ENCODE measurements at regions not wholly inside any gene's neighbourhood (a gene's known extent, or its start where the extent isn't known, plus 50 kb on each side); places are given as distances from the start of the nearest gene placed in this dataset.

GRCh38 chr2:149841396-149841795 is 253.8 kb upstream of the MMADHC start:
- H3K36me3 Mint-ChIP-seq (ENCODE audit: low read depth), result no peaks in the 10 kb centered on the region
- intact Hi-C loops (cut with micrococcal nuclease), result no loop called here
- no peak overlapping the region for H3K4me3 Mint-ChIP-seq
- DNase-seq (ENCODE audit: low spot score), result no peak
- peaks cover 6% of the 10 kb centered on the region for H3K9me3 Mint-ChIP-seq
- no peaks in the 10 kb centered on the region for H3K4me1 Mint-ChIP-seq (ENCODE audit: low read depth)
- no peak overlapping the region for H3K27ac Mint-ChIP-seq
- no peaks in the 10 kb centered on the region for H3K27me3 Mint-ChIP-seq (ENCODE audit: insufficient read depth)

GRCh38 chr2:149832324-149832723 is 244.7 kb upstream of the MMADHC start:
- no peak for DNase-seq (ENCODE audit: low spot score)
- Mint-ChIP-seq H3K27me3 (ENCODE audit: insufficient read depth) (no peaks in the 10 kb centered on the region), H3K4me1 (ENCODE audit: low read depth) (no peaks in the 10 kb centered on the region), H3K4me3 (no peak overlapping the region), H3K9me3 (peaks cover 4% of the 10 kb centered on the region), H3K36me3 (ENCODE audit: low read depth) (no peaks in the 10 kb centered on the region), H3K27ac (no peak overlapping the region)
- intact Hi-C loops (cut with micrococcal nuclease), result no loop called here

- no peak for DNase-seq (ENCODE audit: low spot score)
- no peaks in the 10 kb centered on the region for H3K4me1 Mint-ChIP-seq (ENCODE audit: low read depth)
Measured at GRCh38 chr2:149828520-149829210, 241.1 kb upstream of the MMADHC start.

GRCh38 chr2:149827585-149828126 is 240.1 kb upstream of the MMADHC start:
- H3K4me3 Mint-ChIP-seq, result no peak overlapping the region
- H3K36me3 Mint-ChIP-seq (ENCODE audit: low read depth), result no peaks in the 10 kb centered on the region
- H3K9me3 Mint-ChIP-seq, result no peaks in the 10 kb centered on the region
- no peaks in the 10 kb centered on the region for H3K4me1 Mint-ChIP-seq (ENCODE audit: low read depth)
- no peaks in the 10 kb centered on the region for H3K27me3 Mint-ChIP-seq (ENCODE audit: insufficient read depth)
- DNase-seq (ENCODE audit: low spot score), result no peak
- intact Hi-C loops (cut with micrococcal nuclease), result no loop called here
- no peak overlapping the region for H3K27ac Mint-ChIP-seq

More at GRCh38 chr2:149828520-149829210, 241.1 kb upstream of the MMADHC start:
- no peaks in the 10 kb centered on the region for H3K36me3 Mint-ChIP-seq (ENCODE audit: low read depth)
- H3K4me3 Mint-ChIP-seq, result no peak overlapping the region
- H3K27ac Mint-ChIP-seq, result no peak overlapping the region
- intact Hi-C loops (cut with micrococcal nuclease), result no loop called here
- H3K9me3 Mint-ChIP-seq, result no peaks in the 10 kb centered on the region
- no peaks in the 10 kb centered on the region for H3K27me3 Mint-ChIP-seq (ENCODE audit: insufficient read depth)

- no peak overlapping the region for H3K27ac Mint-ChIP-seq
- H3K9me3 Mint-ChIP-seq, result no peaks in the 10 kb centered on the region
- no peak for DNase-seq (ENCODE audit: low spot score)
- intact Hi-C loops (cut with micrococcal nuclease), result no loop called here
- no peaks in the 10 kb centered on the region for H3K27me3 Mint-ChIP-seq (ENCODE audit: insufficient read depth)
- H3K4me1 Mint-ChIP-seq (ENCODE audit: low read depth), result no peaks in the 10 kb centered on the region
- H3K36me3 Mint-ChIP-seq (ENCODE audit: low read depth), result no peaks in the 10 kb centered on the region
- no peak overlapping the region for H3K4me3 Mint-ChIP-seq
Measured at GRCh38 chr2:149826471-149827125, 239.0 kb upstream of the MMADHC start.

GRCh38 chr2:149825473-149825872 is 237.9 kb upstream of the MMADHC start:
- Mint-ChIP-seq H3K4me3 (no peak overlapping the region), H3K36me3 (ENCODE audit: low read depth) (no peaks in the 10 kb centered on the region), H3K27ac (no peak overlapping the region), H3K4me1 (ENCODE audit: low read depth) (no peaks in the 10 kb centered on the region), H3K9me3 (no peaks in the 10 kb centered on the region), H3K27me3 (ENCODE audit: insufficient read depth) (no peaks in the 10 kb centered on the region)
- intact Hi-C loops (cut with micrococcal nuclease), result no loop called here
- DNase-seq (ENCODE audit: low spot score), result no peak

- no peaks in the 10 kb centered on the region for H3K27me3 Mint-ChIP-seq (ENCODE audit: insufficient read depth)
- H3K4me3 Mint-ChIP-seq, result no peak overlapping the region
- DNase-seq (ENCODE audit: low spot score), result no peak
- H3K9me3 Mint-ChIP-seq, result no peaks in the 10 kb centered on the region
- no peak overlapping the region for H3K27ac Mint-ChIP-seq
- no peaks in the 10 kb centered on the region for H3K36me3 Mint-ChIP-seq (ENCODE audit: low read depth)
- H3K4me1 Mint-ChIP-seq (ENCODE audit: low read depth), result no peaks in the 10 kb centered on the region
- intact Hi-C loops (cut with micrococcal nuclease), result no loop called here
Measured at GRCh38 chr2:149824136-149824535, 236.6 kb upstream of the MMADHC start.

GRCh38 chr2:149819356-149819957 is 231.9 kb upstream of the MMADHC start:
- Mint-ChIP-seq H3K27ac (no peak overlapping the region), H3K27me3 (ENCODE audit: insufficient read depth) (no peaks in the 10 kb centered on the region), H3K4me3 (no peak overlapping the region), H3K9me3 (no peaks in the 10 kb centered on the region), H3K36me3 (ENCODE audit: low read depth) (no peaks in the 10 kb centered on the region), H3K4me1 (ENCODE audit: low read depth) (no peaks in the 10 kb centered on the region)
- DNase-seq (ENCODE audit: low spot score), result no peak
- intact Hi-C loops (cut with micrococcal nuclease), result no loop called here

- intact Hi-C loops (cut with micrococcal nuclease), result no loop called here
- Mint-ChIP-seq H3K9me3 (no peaks in the 10 kb centered on the region), H3K27ac (no peak overlapping the region), H3K4me1 (ENCODE audit: low read depth) (no peaks in the 10 kb centered on the region), H3K36me3 (ENCODE audit: low read depth) (no peaks in the 10 kb centered on the region), H3K4me3 (no peak overlapping the region), H3K27me3 (ENCODE audit: insufficient read depth) (no peaks in the 10 kb centered on the region)
- DNase-seq (ENCODE audit: low spot score), result no peak
Measured at GRCh38 chr2:149816756-149817551, 229.4 kb upstream of the MMADHC start.

GRCh38 chr2:149815941-149816340 is 228.4 kb upstream of the MMADHC start:
- Mint-ChIP-seq H3K27me3 (ENCODE audit: insufficient read depth) (no peaks in the 10 kb centered on the region), H3K4me1 (ENCODE audit: low read depth) (no peaks in the 10 kb centered on the region), H3K9me3 (no peaks in the 10 kb centered on the region), H3K36me3 (ENCODE audit: low read depth) (no peaks in the 10 kb centered on the region), H3K27ac (no peak overlapping the region), H3K4me3 (no peak overlapping the region)
- intact Hi-C loops (cut with micrococcal nuclease), result no loop called here
- no peak for DNase-seq (ENCODE audit: low spot score)

GRCh38 chr2:149814901-149815300 is 227.3 kb upstream of the MMADHC start:
- Mint-ChIP-seq H3K4me1 (ENCODE audit: low read depth) (no peaks in the 10 kb centered on the region), H3K9me3 (no peaks in the 10 kb centered on the region)

GRCh38 chr2:149814049-149814448 is 226.5 kb upstream of the MMADHC start:
- intact Hi-C loops (cut with micrococcal nuclease), result no loop called here
- DNase-seq (ENCODE audit: low spot score), result no peak
- H3K27me3 Mint-ChIP-seq (ENCODE audit: insufficient read depth), result no peaks in the 10 kb centered on the region
- no peaks in the 10 kb centered on the region for H3K4me1 Mint-ChIP-seq (ENCODE audit: low read depth)
- H3K27ac Mint-ChIP-seq, result no peak overlapping the region
- no peak overlapping the region for H3K4me3 Mint-ChIP-seq
- no peaks in the 10 kb centered on the region for H3K9me3 Mint-ChIP-seq
- no peaks in the 10 kb centered on the region for H3K36me3 Mint-ChIP-seq (ENCODE audit: low read depth)

More at GRCh38 chr2:149814901-149815300, 227.3 kb upstream of the MMADHC start:
- intact Hi-C loops (cut with micrococcal nuclease), result no loop called here
- Mint-ChIP-seq H3K36me3 (ENCODE audit: low read depth) (no peaks in the 10 kb centered on the region), H3K27ac (no peak overlapping the region), H3K27me3 (ENCODE audit: insufficient read depth) (no peaks in the 10 kb centered on the region), H3K4me3 (no peak overlapping the region)
- no peak for DNase-seq (ENCODE audit: low spot score)

Measured in activated T-helper 1 cell treated with anti-CD3 and anti-CD28 coated beads, Interleukin-12 subunit alpha, Interleukin-12 subunit beta, Interleukin-2, Interleukin-4 antibody, amounts not matched to agents 30 ng/mL and 10 ng/mL and 1 ng/mL, durations not matched to agents 14 hours and 24 hours and 36 hours (primary cell).